Esophagus muscularis mucosa (tissue), 3 donors: ENCODE measurements at regions not wholly inside any gene's neighbourhood (a gene's known extent, or its start where the extent isn't known, plus 50 kb on each side); places are given as distances from the start of the nearest gene placed in this dataset.

Experiments used
- CTCF ChIP-seq, 3 experiments: fragments of 200-600 bp in 2 of 3; fragments of 450-650 bp in 1 of 3; sonication (generic) in 2 of 3; IDR thresholded peaks; one replicate each; pipeline ENCODE4 v1.5.1; 2017 to 2019; ENCODE audit warnings: antibody characterized with exemption in 3 of 3, mild to moderate bottlenecking in 2 of 3, moderate library complexity in 1 of 3
- POLR2A ChIP-seq: fragments of 450-650 bp; IDR thresholded peaks from one replicate; pipeline ENCODE4 v1.6.1; 2017; ENCODE audit warnings: antibody characterized with exemption, moderate library complexity, mild to moderate bottlenecking, low read depth
- POLR2AphosphoS5 ChIP-seq, 2 donors: sonication (generic); formaldehyde crosslinking; IDR thresholded peaks; one replicate each; pipeline ENCODE4 v1.6.1; 2017; ENCODE audit warnings: antibody characterized with exemption in 2 of 2

GRCh38 chr17:27380551-27380950 lies 75.7 kb upstream of the KSR1 start:
- TF ChIP-seq CTCF (IDR thresholded peaks at IDR 0.05): no peak
- no peak for TF ChIP-seq POLR2A
- TF ChIP-seq POLR2AphosphoS5 (IDR thresholded peaks at IDR 0.05): no peak
